ENCODE measurements at regions not wholly inside any gene's neighbourhood (a gene's known extent, or its start where the extent isn't known, plus 50 kb on each side); places are given as distances from the start of the nearest gene placed in this dataset.

DNA sequence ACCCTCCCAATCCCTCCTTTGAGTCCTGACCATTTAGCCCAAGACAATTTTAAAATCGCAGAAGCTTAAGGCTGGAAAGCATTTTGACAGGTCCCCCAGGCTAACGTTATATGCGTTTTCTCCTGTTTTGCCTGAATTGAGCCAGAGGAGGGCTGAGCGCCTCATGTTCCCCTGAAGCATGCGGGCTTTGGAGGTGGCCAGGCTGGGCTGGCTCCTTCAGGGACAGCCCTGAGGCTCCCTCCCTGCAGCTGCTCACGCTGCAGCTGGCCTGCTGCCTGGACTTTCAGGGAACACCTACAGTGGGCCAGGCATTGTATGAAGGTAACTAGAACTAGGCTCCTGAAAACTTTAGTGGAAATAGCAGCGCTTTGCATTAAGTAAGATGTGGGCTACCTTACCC lies 179.2 kb downstream of the ACKR3 start:
- no peak for DNase-seq

- DNase-seq, result no peak
Measured at GRCh38 chr2:236749346-236749745, 179.7 kb downstream of the ACKR3 start.

DNA sequence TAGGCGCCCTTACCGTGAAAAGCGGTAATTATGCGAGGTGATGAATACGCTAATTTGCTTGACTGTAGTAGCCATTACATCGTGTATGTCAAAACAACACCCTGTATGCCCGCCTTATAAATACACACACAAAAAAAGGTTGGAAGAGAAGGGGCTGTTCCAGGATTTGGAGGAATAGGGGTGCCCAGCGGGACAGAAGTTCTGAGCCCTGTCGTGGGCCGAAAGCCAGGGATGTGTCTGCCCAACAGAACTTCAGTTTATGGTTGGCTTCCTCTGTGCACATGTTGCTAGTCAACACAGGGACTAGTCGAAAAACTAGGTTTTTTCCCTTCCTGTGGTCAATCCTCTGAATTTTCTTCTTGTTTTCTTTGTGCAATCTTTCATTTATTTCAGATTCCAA lies 182.5 kb downstream of the ACKR3 start:
- no peak for DNase-seq

- no peak for DNase-seq
Measured at GRCh38 chr2:236753606-236754270, 184.1 kb downstream of the ACKR3 start.

DNA sequence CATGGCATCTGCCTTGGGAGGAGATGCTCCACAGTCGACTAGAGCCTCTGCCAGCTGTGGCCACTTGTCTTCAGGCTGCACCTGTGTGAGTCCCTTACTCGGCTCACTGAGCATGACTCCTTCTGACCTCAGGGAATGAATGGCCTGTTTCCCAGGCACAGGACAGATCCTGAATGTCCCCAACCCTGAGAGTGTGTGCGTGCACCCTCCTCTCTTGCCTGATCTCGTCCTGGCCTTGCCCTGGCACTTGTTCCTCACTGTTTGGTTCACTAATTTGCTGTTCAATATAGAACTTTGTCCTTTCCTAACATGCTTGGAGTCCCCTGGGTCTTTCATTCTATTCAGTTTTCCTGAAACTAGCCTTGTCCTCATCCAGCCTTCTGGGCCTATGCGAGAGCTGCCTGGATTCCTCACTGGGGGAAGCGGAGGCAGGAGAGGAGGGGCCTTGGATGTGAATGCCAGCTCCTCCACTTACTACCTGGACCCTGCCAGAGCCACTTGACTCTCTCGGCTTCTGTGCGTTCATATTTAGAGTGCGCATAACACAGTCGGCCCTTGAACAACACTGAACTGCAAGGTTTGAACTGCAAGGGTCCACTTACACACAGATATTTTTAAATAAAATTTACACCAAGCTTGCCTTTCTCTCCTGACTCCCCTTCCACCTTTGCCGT lies 184.8 kb downstream of the ACKR3 start:
- no peak for DNase-seq

DNA sequence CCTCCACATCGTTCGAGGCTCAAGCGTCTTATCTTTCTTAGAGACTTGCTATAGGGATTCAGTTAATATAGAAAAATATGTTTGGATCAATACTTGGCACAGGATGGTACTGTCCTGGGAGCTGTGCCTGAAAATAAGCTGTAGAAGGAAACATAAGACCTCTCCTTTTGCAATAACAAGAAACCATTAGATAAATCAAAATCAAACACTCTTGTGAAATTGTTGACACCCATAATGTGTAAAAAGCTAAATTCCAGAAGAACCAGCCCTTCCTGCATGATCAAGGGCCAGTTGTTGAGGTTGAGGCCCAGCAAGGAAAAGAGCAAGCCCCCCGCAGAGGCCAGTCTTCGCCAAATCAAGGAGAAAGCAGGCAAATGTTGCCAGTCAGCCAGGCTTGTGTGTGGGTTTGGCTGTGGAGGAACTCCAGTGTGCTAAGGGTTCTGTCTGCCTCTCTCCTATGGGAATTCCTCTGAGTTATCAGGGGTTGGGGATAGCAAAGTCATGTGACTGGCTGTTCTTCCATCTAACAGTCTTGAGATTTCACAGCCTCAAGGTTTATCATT lies 185.7 kb downstream of the ACKR3 start:
- DNase-seq, result no peak

- no peak for DNase-seq
Measured at GRCh38 chr2:236758406-236758805, 188.8 kb downstream of the ACKR3 start.

DNA sequence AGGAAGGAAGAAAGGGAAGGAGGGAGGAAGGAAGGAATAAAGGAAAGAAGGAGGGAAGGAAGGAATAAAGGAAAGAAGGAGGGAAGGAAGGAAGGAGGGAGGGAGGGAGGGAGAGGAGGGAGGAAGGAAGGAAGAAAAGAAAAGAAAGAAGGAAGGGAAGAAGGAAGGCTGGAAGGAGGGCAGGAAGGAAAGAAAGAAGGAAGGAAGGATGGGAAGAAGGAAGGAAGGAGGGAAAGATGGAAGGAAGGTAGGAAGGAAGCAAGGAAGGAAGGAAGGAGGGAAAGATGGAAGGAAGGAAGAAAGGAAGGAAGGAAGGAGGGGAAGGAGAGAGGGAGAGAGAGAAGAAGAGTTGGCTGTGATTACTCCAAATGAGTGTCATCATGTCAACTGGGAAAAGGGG lies 190.6 kb downstream of the ACKR3 start:
- DNase-seq, result no peak

DNA sequence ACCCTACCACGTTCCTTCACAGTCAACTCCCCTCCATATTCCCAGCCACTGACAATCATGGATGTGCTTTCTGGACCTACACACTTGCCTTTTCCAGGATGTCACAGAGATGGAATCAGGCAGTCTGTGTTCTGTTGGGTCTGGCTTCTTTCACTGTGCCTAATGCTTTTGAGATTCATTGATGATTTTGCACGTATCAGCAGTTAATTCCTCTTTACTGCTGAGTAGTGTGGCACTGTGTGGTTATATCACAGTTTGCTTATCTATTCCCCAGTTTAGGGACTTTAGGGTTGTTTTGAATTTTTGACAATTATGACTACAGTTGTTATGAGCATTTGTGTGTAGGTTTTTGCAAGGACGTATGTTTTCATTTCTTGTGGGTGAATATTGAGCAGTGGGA lies 191.7 kb downstream of the ACKR3 start:
- no peak for DNase-seq

GRCh38 chr2:236762628-236763027 lies 193.0 kb downstream of the ACKR3 start:
- no peak for DNase-seq

DNA sequence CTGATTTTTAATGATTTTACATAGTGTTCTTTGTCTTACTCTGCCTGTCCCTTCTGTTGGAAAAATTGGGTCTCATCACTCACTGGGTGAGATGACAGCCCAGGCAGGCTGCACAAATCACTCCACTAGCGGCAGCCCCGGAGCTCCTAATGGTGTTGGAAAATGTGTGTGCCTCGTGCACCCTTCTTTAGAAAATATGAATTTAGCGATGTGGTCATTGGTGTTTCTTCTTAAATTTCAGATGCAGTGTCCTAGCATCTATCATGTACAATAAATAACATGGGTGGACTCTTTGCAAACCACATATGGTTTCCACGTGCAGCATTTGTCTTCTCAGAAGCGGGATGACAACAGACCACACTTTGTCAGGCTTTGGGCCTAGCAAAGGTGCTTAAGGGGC lies 194.2 kb downstream of the ACKR3 start:
- no peak for DNase-seq

- DNase-seq, result no peak
Measured at GRCh38 chr2:236764716-236765115, 195.1 kb downstream of the ACKR3 start.

DNA sequence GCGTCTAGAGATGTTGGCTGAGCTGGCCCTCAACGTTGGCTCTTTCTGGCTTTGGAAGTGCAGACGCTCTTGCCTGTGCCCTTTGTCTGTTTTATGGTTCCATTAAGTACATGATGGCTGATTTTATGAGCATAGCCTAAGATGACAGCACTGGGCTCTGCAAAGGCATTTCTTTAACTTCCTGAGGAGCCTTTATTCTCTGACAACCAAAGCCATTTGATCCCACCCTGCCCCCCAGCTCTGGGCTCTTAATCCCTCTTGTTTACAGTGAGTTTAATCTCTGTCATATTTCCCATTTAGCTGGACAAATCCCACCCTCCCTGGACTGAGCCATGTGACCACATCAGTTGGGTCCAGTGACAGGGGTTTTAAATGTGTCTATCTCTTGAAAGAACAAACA lies 195.9 kb downstream of the ACKR3 start:
- DNase-seq, result no peak

DNA sequence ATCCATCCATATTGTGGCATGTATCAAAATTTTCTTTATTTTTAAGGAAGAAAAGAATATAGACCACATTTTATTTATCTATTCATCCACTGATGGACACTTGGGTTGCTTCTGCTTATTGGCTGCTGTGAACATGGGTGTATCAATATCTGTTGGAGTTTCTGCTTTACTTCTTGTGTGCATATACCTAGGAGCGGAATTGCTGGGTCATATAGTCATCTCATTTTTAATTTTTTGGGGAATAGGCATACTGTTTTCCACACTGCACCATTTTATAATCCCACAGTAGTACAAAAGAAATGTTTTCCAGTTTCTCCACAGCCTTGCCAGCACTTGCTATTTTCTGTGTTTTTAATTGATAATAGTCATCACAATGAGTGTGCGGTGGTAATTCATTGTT lies 197.2 kb downstream of the ACKR3 start:
- DNase-seq, result no peak

DNA sequence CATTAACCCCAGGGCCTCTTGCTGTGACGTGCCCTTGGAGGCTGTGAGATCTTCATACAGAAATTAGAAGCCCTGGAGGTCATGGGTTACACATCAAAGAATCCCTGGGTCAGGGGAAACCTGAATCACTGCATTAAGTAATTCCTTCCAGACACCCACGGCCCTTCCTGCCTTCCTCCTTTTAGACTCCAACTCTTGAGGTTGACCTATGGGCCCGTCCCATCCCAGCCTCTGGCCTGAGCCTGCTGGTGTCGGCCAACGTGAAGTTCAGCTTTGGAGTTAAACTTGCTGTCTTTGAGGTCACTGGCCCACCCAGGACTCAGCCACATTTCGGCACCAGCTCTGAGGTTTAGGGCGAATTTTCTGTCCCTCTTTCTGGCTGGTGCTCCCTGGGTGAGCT lies 198.3 kb downstream of the ACKR3 start:
- no peak for DNase-seq

- no peak for DNase-seq
Measured at GRCh38 chr2:236768393-236769140, 198.9 kb downstream of the ACKR3 start.

DNA sequence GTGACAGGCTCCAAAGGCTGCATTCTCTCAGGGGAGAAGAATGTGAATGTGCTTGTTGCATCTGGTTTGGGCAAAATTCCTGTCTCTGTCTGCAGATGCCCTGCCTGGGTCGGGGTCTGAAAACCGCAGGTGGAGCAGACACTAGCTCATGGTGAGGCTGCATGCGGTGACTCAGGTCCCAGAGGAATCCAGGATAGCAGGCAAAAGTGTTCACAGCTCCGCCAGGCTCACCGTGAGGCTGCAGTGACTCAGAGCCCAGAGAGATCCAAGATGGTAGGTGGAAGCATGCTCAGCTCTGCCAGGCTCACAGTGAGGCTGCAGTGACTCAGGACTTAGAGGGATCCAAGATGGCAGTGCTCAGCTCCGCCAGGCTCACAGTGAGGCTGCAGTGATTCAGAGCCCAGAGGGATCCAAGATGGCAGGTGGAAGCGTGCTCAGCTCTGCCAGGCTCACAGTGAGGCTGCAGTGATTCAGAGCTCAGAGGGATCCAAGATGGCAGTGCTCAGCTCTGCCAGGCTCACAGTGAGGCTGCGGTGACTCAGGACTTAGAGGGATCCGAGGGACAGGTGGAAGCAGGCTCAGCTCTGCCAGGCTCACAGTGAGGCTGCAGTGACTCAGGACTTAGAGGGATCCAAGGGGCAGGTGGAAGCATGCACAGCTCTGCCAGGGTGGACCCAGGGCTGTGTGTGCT lies 200.5 kb downstream of the ACKR3 start:
- DNase-seq, result no peak

- DNase-seq, result no peak
Measured at GRCh38 chr2:236772220-236772837, 202.7 kb downstream of the ACKR3 start.

- DNase-seq, result no peak
Measured at GRCh38 chr2:236773206-236773605, 203.6 kb downstream of the ACKR3 start.

DNA sequence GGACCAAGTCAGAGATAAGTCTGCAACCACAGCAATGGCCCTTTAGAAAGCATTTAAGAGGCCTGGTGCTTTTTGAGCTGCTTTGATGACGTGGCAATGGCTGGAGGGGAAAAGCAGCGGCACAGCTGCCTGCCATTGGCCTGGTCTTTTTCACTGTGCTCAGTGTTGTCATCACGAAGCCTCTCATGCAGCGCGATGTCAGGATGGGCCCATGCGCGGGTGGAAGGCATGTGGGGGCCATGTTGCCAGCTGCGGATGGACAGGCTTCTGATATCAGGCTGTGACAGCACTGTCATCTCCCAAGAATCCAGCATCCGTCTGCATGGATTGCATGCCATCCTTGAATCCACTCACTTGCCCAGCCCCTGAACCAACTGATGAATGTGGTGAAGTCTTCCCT lies 204.5 kb downstream of the ACKR3 start:
- no peak for DNase-seq

GRCh38 chr2:236775511-236775910 lies 205.9 kb downstream of the ACKR3 start:
- DNase-seq, result no peak

GRCh38 chr2:236776206-236776605 lies 206.6 kb downstream of the ACKR3 start:
- no peak for DNase-seq
